ENCODE measurements at regions not wholly inside any gene's neighbourhood (a gene's known extent, or its start where the extent isn't known, plus 50 kb on each side); places are given as distances from the start of the nearest gene placed in this dataset.

- Mint-ChIP-seq H3K36me3 (ENCODE audit: low read depth) (peaks cover 20% of the 10 kb centered on the region), H3K27me3 (peaks cover 4% of the 10 kb centered on the region), H3K4me3 (peak overlapping the region; percentile 85), H3K27ac (peak overlapping the region; percentile 94), H3K4me1 (peaks cover 66% of the 10 kb centered on the region), H3K9me3 (no peaks in the 10 kb centered on the region)
- ChIA-PET CTCF (no interaction called here), POLR2A (no interaction called here)
- DNase-seq: peak; percentile 49
Measured at GRCh38 chr9:129487658-129488483, 133.0 kb downstream of the C9orf50 start.

GRCh38 chr9:129486756-129487657, 133.9 kb downstream of the C9orf50 start:
- Mint-ChIP-seq H3K36me3 (ENCODE audit: low read depth) (peaks cover 17% of the 10 kb centered on the region), H3K4me3 (peak overlapping the region; percentile 85), H3K9me3 (no peaks in the 10 kb centered on the region), H3K27me3 (peaks cover 4% of the 10 kb centered on the region), H3K27ac (peak overlapping the region; percentile 94), H3K4me1 (peaks cover 62% of the 10 kb centered on the region)
- CTCF ChIA-PET: no interaction called here
- no peak for DNase-seq
- POLR2A ChIA-PET: no interaction called here

GRCh38 chr9:129485145-129485774, 135.6 kb downstream of the C9orf50 start:
- Mint-ChIP-seq H3K27ac (peak overlapping the region; percentile 31), H3K9me3 (no peaks in the 10 kb centered on the region), H3K4me3 (no peak overlapping the region), H3K27me3 (peaks cover 19% of the 10 kb centered on the region), H3K36me3 (ENCODE audit: low read depth) (peaks cover 6% of the 10 kb centered on the region), H3K4me1 (peaks cover 51% of the 10 kb centered on the region)
- POLR2A ChIA-PET: interaction anchor here (1.5 to 2.6 kb wide), 2 partner anchors 11 to 26 kb away, joined by 6 to 14 read pairs; no protein-coding TSS in a partner anchor
- CTCF ChIA-PET: interaction anchor here (0.7 kb wide), 1 partner anchor 360 kb away, joined by 4 read pairs; no protein-coding TSS in a partner anchor
- no peak for DNase-seq

GRCh38 chr9:129484352-129485000, 136.4 kb downstream of the C9orf50 start:
- POLR2A ChIA-PET: interaction anchor here (1.0 to 2.6 kb wide), 3 partner anchors 11 to 307 kb away, joined by 4 to 14 read pairs (median 6); partner anchors contain the start of gene IER5L
- CTCF ChIA-PET: no interaction called here
- Mint-ChIP-seq H3K4me1 (peaks cover 45% of the 10 kb centered on the region), H3K36me3 (ENCODE audit: low read depth) (peaks cover 3% of the 10 kb centered on the region), H3K4me3 (no peak overlapping the region), H3K27me3 (peaks cover 22% of the 10 kb centered on the region), H3K27ac (no peak overlapping the region), H3K9me3 (no peaks in the 10 kb centered on the region)
- DNase-seq: no peak

GRCh38 chr9:129483415-129484351, 137.2 kb downstream of the C9orf50 start:
- no peak for DNase-seq
- H3K4me1 Mint-ChIP-seq: peaks cover 41% of the 10 kb centered on the region
- H3K36me3 Mint-ChIP-seq (ENCODE audit: low read depth): no peaks in the 10 kb centered on the region
- no peak overlapping the region for H3K27ac Mint-ChIP-seq
- peaks cover 26% of the 10 kb centered on the region for H3K27me3 Mint-ChIP-seq
- H3K9me3 Mint-ChIP-seq: no peaks in the 10 kb centered on the region
- ChIA-PET POLR2A (interaction anchor here (1.0 to 2.6 kb wide), 3 partner anchors 13 to 306 kb away, joined by 3 to 14 read pairs (median 4); partner anchors contain the start of gene IER5L), CTCF (interaction anchor here (1.2 kb wide), 1 partner anchor 341 kb away, joined by 3 read pairs; no protein-coding TSS in a partner anchor)
- H3K4me3 Mint-ChIP-seq: peak overlapping the region; percentile 10

GRCh38 chr9:129482521-129483414, 138.1 kb downstream of the C9orf50 start:
- ChIA-PET CTCF (interaction anchor here (1.2 kb wide), 1 partner anchor 340 kb away, joined by 3 read pairs; no protein-coding TSS in a partner anchor), POLR2A (interaction anchor here (1.2 to 2.6 kb wide), 3 partner anchors 14 to 101 kb away, joined by 3 to 14 read pairs (median 3); no protein-coding TSS in a partner anchor)
- Mint-ChIP-seq H3K4me1 (peaks cover 37% of the 10 kb centered on the region), H3K27me3 (peaks cover 26% of the 10 kb centered on the region), H3K36me3 (ENCODE audit: low read depth) (no peaks in the 10 kb centered on the region), H3K4me3 (peak overlapping the region; percentile 35), H3K9me3 (no peaks in the 10 kb centered on the region), H3K27ac (no peak overlapping the region)
- DNase-seq: peak; percentile 26

- Mint-ChIP-seq H3K4me3 (peak overlapping the region; percentile 30), H3K27me3 (peaks cover 26% of the 10 kb centered on the region), H3K4me1 (peaks cover 32% of the 10 kb centered on the region), H3K27ac (no peak overlapping the region), H3K9me3 (no peaks in the 10 kb centered on the region), H3K36me3 (ENCODE audit: low read depth) (no peaks in the 10 kb centered on the region)
- CTCF ChIA-PET: no interaction called here
- POLR2A ChIA-PET: interaction anchor here (1.2 kb wide), 1 partner anchor 101 kb away, joined by 3 read pairs; no protein-coding TSS in a partner anchor
- DNase-seq: no peak
Measured at GRCh38 chr9:129481810-129482511, 138.9 kb downstream of the C9orf50 start.

- H3K4me1 Mint-ChIP-seq: peaks cover 30% of the 10 kb centered on the region
- H3K4me3 Mint-ChIP-seq: peak overlapping the region; percentile 30
- ChIA-PET CTCF (interaction anchor here (1.1 kb wide), 1 partner anchor 23 kb away, joined by 3 read pairs; no protein-coding TSS in a partner anchor), POLR2A (no interaction called here)
- peaks cover 26% of the 10 kb centered on the region for H3K27me3 Mint-ChIP-seq
- DNase-seq: no peak
- no peak overlapping the region for H3K27ac Mint-ChIP-seq
- H3K9me3 Mint-ChIP-seq: no peaks in the 10 kb centered on the region
- H3K36me3 Mint-ChIP-seq (ENCODE audit: low read depth): no peaks in the 10 kb centered on the region
Measured at GRCh38 chr9:129481424-129481809, 139.5 kb downstream of the C9orf50 start.

- Mint-ChIP-seq H3K27ac (no peak overlapping the region), H3K36me3 (ENCODE audit: low read depth) (no peaks in the 10 kb centered on the region), H3K4me3 (no peak overlapping the region), H3K27me3 (peaks cover 26% of the 10 kb centered on the region), H3K9me3 (no peaks in the 10 kb centered on the region), H3K4me1 (peaks cover 26% of the 10 kb centered on the region)
- ChIA-PET POLR2A (no interaction called here), CTCF (interaction anchor here (1.1 kb wide), 1 partner anchor 22 kb away, joined by 3 read pairs; no protein-coding TSS in a partner anchor)
- no peak for DNase-seq
Measured at GRCh38 chr9:129480745-129481144, 140.2 kb downstream of the C9orf50 start.

GRCh38 chr9:129480227-129480626, 140.7 kb downstream of the C9orf50 start:
- peaks cover 26% of the 10 kb centered on the region for H3K27me3 Mint-ChIP-seq
- H3K4me1 Mint-ChIP-seq: peaks cover 21% of the 10 kb centered on the region
- H3K27ac Mint-ChIP-seq: no peak overlapping the region
- CTCF ChIA-PET: interaction anchor here (1.1 kb wide), 1 partner anchor 22 kb away, joined by 3 read pairs; no protein-coding TSS in a partner anchor
- DNase-seq: no peak
- POLR2A ChIA-PET: interaction anchor here (1.5 kb wide), 1 partner anchor 20 kb away, joined by 3 read pairs; no protein-coding TSS in a partner anchor
- H3K4me3 Mint-ChIP-seq: no peak overlapping the region
- H3K36me3 Mint-ChIP-seq (ENCODE audit: low read depth): no peaks in the 10 kb centered on the region
- no peaks in the 10 kb centered on the region for H3K9me3 Mint-ChIP-seq

Measured in activated CD4-positive, alpha-beta memory T cell treated with anti-CD3 and anti-CD28 coated beads, Interleukin-2, amount 10 ng/mL, durations not matched to agents 7 days and 5 days (primary cell).